Urinary bladder (tissue), 3 donors: ENCODE measurements at regions not wholly inside any gene's neighbourhood (a gene's known extent, or its start where the extent isn't known, plus 50 kb on each side); places are given as distances from the start of the nearest gene placed in this dataset.

ENCODE experiments used
- DNase-seq: peaks from one replicate; pipeline ENCODE4 v3.0.0-alpha.2; 2015; ENCODE audit errors: extremely low spot score
- H3K27ac ChIP-seq: one replicate; pipeline ENCODE4 v1.5.1; 2013; ENCODE audit warnings: low read depth, mild to moderate bottlenecking, moderate library complexity
- H3K36me3 ChIP-seq: one replicate; pipeline ENCODE4 v1.6.1; 2013; ENCODE audit warnings: mild to moderate bottlenecking, moderate library complexity; ENCODE audit not compliant: insufficient read depth
- H3K4me1 ChIP-seq: one replicate; pipeline ENCODE4 v1.6.1; 2013; ENCODE audit warnings: mild to moderate bottlenecking, moderate library complexity; ENCODE audit not compliant: insufficient read depth
- H3K4me3 ChIP-seq: one replicate; pipeline ENCODE4 v1.5.1; 2013; ENCODE audit warnings: low read depth, low read length
- WGBS: extraction: QIAGEN DNeasy Blood & Tissue Kit; methylation state at CpG from one replicate; pipeline ENCODE4 v1.1.7; 2013; 5-methylcytosine and 5-hydroxymethylcytosine counted together
- donor health status: healthy with polysubstance abuse.
- donor health status: healthy.

DNA sequence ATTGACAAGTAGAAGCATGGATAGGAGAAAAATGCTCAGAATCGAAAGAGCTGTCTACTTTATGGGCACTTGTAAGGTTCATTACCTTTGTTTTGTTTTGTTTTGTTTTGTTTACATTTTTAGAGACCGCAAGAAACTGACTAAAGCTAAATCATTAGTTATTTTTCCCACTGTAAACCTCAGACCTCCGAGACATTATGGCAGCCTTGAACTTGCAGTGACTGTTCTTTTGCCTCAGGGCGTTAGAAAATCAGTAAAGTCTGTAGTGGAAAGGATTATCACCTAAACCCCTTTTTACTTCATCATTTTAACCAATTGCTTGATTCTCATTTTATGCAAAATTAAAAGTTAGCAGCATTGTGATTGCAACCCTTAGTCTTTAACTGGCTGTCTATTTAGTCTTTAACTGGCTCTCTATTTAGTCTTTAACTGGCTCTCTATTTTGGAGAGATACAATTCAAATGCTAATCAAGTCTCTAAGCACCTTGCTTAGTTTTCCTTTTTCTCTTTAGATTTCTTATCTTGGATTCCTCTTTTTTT, 383.3 kb upstream of the ROBO2 start:
- WGBS: 56% methylated on average over 4 of the region's 4 CpGs
- no peaks in the 10 kb centered on the region for H3K4me1 ChIP-seq
- H3K4me3 ChIP-seq: no peak overlapping the region
- no peak overlapping the region for H3K27ac ChIP-seq
- no peak for DNase-seq
- H3K36me3 ChIP-seq: no peaks in the 10 kb centered on the region

DNA sequence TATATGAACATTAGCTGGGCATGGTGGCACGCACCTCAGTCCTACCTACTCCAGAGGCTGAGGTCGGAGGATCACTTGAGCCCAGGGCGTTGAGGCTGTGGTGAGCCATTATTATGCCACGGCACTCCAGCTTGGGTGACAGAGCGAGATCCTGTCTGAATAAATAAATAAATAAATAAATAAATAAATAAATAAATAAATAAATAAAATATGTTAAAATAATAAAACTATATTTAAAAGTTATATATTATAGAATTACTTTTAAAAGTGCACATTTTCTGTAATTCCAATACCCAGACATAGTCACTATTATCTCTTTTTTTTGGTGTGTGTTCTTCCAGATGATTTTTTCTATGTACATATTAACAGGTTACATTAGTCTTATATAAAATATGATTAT, 382.0 kb upstream of the ROBO2 start:
- 98% methylated on average over 5 of the region's 5 CpGs for WGBS
- Histone ChIP-seq H3K4me3 (no peak overlapping the region), H3K4me1 (no peaks in the 10 kb centered on the region), H3K27ac (no peak overlapping the region), H3K36me3 (no peaks in the 10 kb centered on the region)
- no peak for DNase-seq

DNA sequence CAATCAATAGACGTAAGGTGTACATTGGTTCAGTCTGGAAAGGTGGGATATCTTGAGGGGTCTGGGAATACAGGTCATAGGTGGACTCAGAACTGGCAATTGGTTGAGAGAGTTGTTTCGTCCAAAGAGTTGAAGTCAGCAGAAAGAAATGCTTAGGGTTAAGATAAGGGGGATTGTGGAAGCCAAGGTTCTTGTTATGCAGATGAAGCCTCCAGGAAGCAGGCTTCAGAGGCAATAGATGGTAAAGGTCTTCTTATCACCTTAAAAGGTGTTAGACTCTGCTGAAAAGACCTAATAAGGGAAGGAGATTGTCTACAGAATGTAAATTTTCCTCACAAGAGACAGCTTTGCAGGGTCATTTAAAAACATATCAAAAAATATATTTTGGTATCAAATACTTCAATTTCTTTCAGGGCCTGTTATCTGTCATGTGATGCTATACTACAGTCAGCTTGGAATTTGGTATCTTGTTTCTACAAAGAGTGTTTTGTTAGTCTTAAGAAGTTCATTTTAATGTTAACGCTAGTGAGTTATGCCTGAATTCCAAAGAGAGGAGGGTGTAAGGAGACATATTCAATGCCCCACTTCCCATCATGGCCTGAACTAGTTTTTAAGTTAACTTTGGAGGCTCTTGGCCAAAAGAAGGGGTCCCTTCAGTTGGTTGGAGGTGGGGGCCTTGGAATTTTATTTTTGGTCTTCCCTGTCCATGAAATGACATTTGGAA, 378.2 kb upstream of the ROBO2 start:
- H3K27ac ChIP-seq: no peak overlapping the region
- no peaks in the 10 kb centered on the region for H3K4me1 ChIP-seq
- H3K36me3 ChIP-seq: no peaks in the 10 kb centered on the region
- no peak overlapping the region for H3K4me3 ChIP-seq
- DNase-seq: no peak
- 72% methylated on average over 3 of the region's 3 CpGs for WGBS

DNA sequence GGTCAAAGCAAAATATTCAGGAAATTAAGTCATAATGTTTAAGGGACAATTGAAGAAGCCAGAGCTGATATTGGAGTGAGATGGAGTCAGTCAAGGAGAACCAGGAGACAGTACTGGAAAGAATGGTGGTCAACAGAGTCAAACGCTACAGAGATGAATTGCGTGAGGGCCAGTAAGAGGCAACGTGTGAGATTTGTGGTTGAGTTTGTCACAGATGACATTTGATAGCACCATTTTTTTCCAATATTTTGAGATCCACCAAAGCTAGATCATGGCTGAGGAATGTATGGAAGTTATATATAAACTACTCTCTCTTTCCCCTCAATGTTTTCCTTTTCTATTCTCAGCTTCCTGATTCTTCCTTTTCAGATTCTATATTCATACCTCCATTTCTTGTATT, 375.1 kb upstream of the ROBO2 start:
- Histone ChIP-seq H3K27ac (no peak overlapping the region), H3K4me3 (no peak overlapping the region), H3K36me3 (no peaks in the 10 kb centered on the region), H3K4me1 (no peaks in the 10 kb centered on the region)
- WGBS: 94% methylated on average over 3 of the region's 3 CpGs
- no peak for DNase-seq

DNA sequence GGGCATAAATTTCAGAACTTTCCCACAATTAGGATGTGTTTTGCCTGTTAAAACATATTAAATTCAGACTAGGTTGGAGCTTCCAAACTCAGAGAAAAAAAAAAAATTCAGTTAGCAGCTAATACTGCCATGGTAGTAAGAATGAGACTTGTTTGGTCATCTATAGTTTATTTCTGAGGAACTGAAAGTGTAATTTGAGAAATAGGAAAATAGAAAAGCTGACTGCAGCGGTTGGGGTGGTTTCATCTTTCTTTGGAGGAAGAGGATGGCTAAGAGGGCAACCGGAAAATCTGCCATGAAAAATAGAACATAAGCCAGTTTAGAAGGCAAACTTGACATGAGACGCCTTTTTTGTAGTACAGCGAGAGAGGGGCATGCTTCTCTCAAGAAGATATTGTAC, 371.2 kb upstream of the ROBO2 start:
- Histone ChIP-seq H3K27ac (no peak overlapping the region), H3K4me3 (no peak overlapping the region), H3K36me3 (no peaks in the 10 kb centered on the region), H3K4me1 (no peaks in the 10 kb centered on the region)
- WGBS: 85% methylated on average over 4 of the region's 4 CpGs
- no peak for DNase-seq

DNA sequence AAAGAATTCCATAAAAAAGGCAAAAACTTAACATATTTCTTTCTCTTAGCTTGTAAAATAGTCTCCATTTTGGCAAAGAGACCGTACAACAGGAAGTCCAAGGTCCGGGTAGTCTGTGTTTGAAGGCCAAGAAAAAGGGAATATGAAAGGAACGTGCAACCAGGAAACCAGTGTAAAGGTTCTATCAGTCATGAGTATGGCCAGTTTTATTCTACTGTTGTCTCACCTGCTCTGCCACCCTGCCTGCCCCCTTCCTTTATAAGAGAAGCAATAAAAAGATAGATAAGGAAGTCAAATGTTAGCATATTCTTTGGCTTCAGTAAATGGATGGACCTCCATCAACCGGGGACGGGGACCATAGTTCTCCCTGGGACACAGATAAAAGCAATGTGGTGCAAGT, 370.6 kb upstream of the ROBO2 start:
- WGBS: 60% methylated on average over 5 of the region's 5 CpGs

DNA sequence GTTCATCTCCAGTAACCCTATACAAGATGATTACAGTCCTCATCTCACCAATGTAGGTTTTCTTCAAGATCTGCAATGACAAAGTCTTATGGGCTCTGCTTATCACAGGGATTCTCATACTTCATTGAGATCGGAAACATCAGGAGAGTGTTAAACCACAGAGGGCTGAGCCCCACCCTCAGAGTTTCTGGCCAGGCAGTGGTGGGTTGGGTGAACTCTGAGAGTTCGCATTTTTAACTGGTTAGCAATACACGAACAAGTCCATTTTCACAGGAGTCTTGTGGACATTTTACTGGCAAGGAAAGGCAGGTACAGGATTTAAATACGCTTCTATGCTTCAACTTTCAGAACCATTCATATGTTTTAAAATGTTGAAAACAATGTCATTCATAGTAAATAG, 366.7 kb upstream of the ROBO2 start:
- WGBS: 66% methylated on average over 4 of the region's 4 CpGs
- H3K4me3 ChIP-seq: no peak overlapping the region

More for the DNA sequence above, 370.6 kb upstream of the ROBO2 start:
- DNase-seq: no peak
- H3K27ac ChIP-seq: no peak overlapping the region
- no peak overlapping the region for H3K4me3 ChIP-seq
- no peaks in the 10 kb centered on the region for H3K4me1 ChIP-seq
- no peaks in the 10 kb centered on the region for H3K36me3 ChIP-seq

DNA sequence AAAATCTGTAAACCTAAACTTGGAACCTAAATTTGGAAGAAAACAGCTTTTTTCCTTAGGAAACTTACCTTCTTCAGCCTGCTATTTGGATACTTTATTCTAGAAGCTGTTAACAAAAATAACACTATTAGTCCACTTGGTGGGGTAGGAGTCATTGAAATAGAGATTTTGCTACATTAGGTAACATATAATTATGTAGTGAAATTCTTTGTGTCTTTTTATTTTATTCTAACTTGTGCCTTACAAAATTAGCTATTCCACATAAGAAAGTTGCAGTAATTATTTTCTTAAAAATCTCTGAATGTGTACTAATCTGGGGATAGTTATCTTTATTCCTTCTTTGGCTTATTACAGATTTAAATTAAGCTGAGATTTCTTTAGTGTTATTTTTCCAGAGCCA, 360.4 kb upstream of the ROBO2 start:
- Histone ChIP-seq H3K36me3 (no peaks in the 10 kb centered on the region), H3K4me1 (no peaks in the 10 kb centered on the region), H3K4me3 (no peak overlapping the region), H3K27ac (no peak overlapping the region)
- no peak for DNase-seq

More for the DNA sequence above, 366.7 kb upstream of the ROBO2 start:
- no peak for DNase-seq
- H3K36me3 ChIP-seq: no peaks in the 10 kb centered on the region
- H3K27ac ChIP-seq: no peak overlapping the region
- no peaks in the 10 kb centered on the region for H3K4me1 ChIP-seq

DNA sequence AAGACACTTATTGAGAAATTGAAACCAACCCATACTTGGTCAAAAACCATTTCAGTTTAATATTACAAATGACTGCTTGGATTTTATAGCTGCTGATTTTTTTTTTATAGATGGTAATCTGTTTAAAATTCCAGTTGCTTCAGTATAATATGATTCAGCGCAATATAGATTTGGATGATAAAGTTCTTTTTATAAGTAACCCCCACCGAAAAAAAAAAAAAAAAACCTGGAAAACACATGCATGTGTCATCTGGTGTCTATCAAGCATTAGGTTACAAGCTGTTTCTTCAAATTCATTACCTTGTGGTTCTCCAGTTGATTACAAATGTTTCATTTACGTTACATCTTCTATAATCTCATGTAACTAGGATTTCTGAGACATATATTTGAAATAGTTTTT, 356.6 kb upstream of the ROBO2 start:
- no peak overlapping the region for H3K27ac ChIP-seq
- no peaks in the 10 kb centered on the region for H3K4me1 ChIP-seq
- H3K4me3 ChIP-seq: no peak overlapping the region
- DNase-seq: no peak
- 59% methylated on average over 3 of the region's 3 CpGs for WGBS
- no peaks in the 10 kb centered on the region for H3K36me3 ChIP-seq

DNA sequence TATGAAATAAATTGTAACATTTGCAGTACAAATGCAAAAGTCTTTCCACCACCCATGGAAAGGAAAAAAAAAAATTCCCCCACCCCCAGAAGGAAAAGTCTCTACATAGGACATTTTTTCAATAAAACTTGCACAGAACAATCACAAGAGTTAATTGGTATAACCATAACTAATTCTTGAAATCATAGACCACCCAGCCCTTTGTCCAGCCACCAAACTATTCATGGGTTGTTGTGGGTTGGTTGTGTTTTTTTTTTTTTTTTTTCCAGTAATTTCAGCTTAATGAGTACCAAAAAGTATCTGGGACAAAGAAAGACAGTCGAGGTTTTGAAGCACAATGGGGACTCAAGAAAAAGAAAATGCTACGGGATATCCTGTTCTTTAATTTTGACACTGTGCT, 355.0 kb upstream of the ROBO2 start:
- 78% methylated on average over 2 of the region's 2 CpGs for WGBS
- H3K27ac ChIP-seq: no peak overlapping the region

DNA sequence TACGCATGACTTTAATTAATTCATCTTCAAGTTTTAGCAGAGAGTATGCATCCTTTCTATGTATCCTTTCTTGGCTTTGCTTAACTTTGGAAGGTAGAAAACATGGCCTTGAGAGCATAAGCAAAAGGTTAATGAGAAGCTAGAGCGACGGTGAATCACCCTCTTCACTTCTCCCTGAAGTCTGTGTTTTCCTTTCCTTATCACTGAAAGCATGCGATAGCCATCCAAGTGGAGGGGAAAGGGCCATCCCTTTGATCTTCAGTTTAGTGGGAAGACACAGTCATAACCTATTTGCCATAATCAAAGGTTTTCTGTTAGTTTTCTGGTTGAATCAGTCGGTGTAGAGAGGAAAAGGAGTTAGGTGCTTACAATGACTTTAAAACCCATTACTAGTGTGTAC, 354.0 kb upstream of the ROBO2 start:
- 45% methylated on average over 5 of the region's 5 CpGs for WGBS

More for the DNA sequence above, 355.0 kb upstream of the ROBO2 start:
- no peaks in the 10 kb centered on the region for H3K36me3 ChIP-seq
- no peaks in the 10 kb centered on the region for H3K4me1 ChIP-seq
- no peak for DNase-seq
- no peak overlapping the region for H3K4me3 ChIP-seq

DNA sequence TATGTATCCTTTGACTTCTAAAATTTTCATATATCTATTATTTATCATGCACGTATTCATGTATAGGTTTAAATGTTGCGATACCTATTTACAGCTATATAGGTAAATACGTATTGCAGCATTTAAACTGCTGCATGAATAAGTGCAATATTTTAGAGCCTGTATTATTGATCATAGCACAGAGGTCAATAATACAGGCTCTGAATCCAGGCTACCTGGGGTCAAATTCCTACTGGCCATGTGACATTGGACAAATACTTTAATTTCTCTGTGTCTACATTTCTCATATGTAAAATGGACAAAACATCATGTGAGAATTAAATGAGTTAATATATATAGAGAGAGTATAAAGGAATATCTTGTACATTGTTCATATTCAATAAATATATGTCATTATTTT, 352.9 kb upstream of the ROBO2 start:
- Histone ChIP-seq H3K4me1 (no peaks in the 10 kb centered on the region), H3K27ac (no peak overlapping the region), H3K4me3 (no peak overlapping the region), H3K36me3 (no peaks in the 10 kb centered on the region)
- no peak for DNase-seq
- 97% methylated on average over 3 of the region's 3 CpGs for WGBS

More for the DNA sequence above, 354.0 kb upstream of the ROBO2 start:
- Histone ChIP-seq H3K4me3 (no peak overlapping the region), H3K36me3 (no peaks in the 10 kb centered on the region), H3K4me1 (no peaks in the 10 kb centered on the region), H3K27ac (no peak overlapping the region)
- DNase-seq: no peak

DNA sequence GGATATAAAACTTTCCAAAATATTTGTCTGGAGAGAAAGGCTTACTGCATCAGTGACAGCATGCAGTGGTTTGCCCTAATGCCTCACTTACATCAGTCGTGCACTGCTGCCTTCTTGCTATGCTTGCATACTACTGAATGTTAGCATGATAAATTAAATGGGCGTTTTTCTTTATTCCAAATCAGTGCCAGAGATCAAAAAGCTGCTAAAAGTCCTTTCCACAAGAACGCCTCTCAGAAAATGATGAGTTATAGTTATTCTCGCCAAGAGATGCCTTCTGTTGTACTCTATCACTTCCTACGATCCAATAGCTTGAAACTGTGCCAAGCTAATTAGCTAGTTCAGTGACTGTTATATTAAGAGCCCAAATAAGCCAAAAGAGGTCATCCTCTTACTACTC, 345.8 kb upstream of the ROBO2 start:
- 66% methylated on average over 5 of the region's 5 CpGs for WGBS
- no peaks in the 10 kb centered on the region for H3K4me1 ChIP-seq
- H3K4me3 ChIP-seq: no peak overlapping the region
- no peak for DNase-seq
- no peaks in the 10 kb centered on the region for H3K36me3 ChIP-seq
- H3K27ac ChIP-seq: no peak overlapping the region

DNA sequence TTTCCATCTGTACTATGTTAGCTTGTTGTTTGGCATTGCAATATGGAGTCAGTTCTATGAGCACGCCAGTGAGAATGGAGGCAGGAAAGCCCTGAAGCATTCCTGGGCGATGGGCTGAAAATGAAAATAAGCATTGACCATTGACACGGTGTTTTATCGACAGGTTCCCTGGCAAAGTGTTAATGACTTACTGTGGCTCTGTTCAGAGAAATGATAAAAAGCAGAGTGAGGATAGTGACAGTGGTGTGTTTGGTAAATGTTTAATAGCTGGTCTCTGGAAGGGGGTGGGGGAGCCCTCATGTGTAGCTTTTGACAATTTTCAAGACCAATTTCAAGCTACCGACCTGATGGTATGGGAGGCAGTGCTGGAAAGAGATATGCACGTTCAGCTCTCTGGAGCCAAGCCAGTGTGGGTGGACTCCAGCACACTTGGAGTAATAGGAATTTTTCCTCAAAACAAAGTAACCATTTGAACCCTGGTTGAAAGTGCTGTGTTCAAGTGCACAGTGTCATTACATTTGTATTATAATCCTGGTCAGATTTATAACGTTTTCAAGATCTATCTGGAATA, 341.7 kb upstream of the ROBO2 start:
- WGBS: 39% methylated on average over 7 of the region's 7 CpGs
- Histone ChIP-seq H3K27ac (no peak overlapping the region), H3K4me3 (no peak overlapping the region), H3K36me3 (no peaks in the 10 kb centered on the region), H3K4me1 (no peaks in the 10 kb centered on the region)
- DNase-seq: no peak
